ENCODE measurements at regions not wholly inside any gene's neighbourhood (a gene's known extent, or its start where the extent isn't known, plus 50 kb on each side); places are given as distances from the start of the nearest gene placed in this dataset.

GRCh38 chr5:8868283-8868682, 677.6 kb downstream of the SEMA5A start:
- WGBS, 4 donors: 74 to 90% (median 82%) methylated on average over 1 of the region's 1 CpG
- Histone ChIP-seq H3K36me3 (no peaks in the 10 kb centered on the region), H3K27ac (no peak overlapping the region), H3K4me1 (no peaks in the 10 kb centered on the region), H3K27me3 (no peaks in the 10 kb centered on the region), H3K4me3 (no peak overlapping the region), H3K9me3 (no peaks in the 10 kb centered on the region)
- TF ChIP-seq POLR2A (IDR thresholded peaks at IDR 0.05) (no peak), CTCF (IDR thresholded peaks at IDR 0.05) (no peak)
- DNase-seq (no peak), ATAC-seq (no peak)
- intact Hi-C loops (cut with DNase I): no loop called here

GRCh38 chr5:8869932-8870331, 675.9 kb downstream of the SEMA5A start:
- Histone ChIP-seq H3K4me3 (no peak overlapping the region), H3K9me3 (no peaks in the 10 kb centered on the region), H3K27me3 (no peaks in the 10 kb centered on the region), H3K4me1 (no peaks in the 10 kb centered on the region), H3K36me3 (no peaks in the 10 kb centered on the region), H3K27ac (no peak overlapping the region)
- ATAC-seq: no peak
- DNase-seq: no peak
- TF ChIP-seq CTCF (IDR thresholded peaks at IDR 0.05) (no peak), POLR2A (IDR thresholded peaks at IDR 0.05) (no peak)
- WGBS, 4 donors: 65 to 76% (median 69%) methylated on average over 12 of the region's 12 CpGs
- intact Hi-C loops (cut with DNase I): no loop called here

GRCh38 chr5:8870349-8870958, 675.4 kb downstream of the SEMA5A start:
- ATAC-seq: no peak
- Histone ChIP-seq H3K36me3 (no peaks in the 10 kb centered on the region), H3K27ac (no peak overlapping the region), H3K9me3 (no peaks in the 10 kb centered on the region), H3K27me3 (no peaks in the 10 kb centered on the region), H3K4me3 (no peak overlapping the region), H3K4me1 (no peaks in the 10 kb centered on the region)
- 80 to 87% (median 81%) methylated on average over 20 of the region's 20 CpGs for WGBS, 4 donors
- no peak for DNase-seq
- TF ChIP-seq POLR2A (IDR thresholded peaks at IDR 0.05) (no peak), CTCF (IDR thresholded peaks at IDR 0.05) (no peak)
- intact Hi-C loops (cut with DNase I): no loop called here

GRCh38 chr5:8870959-8871355, 674.9 kb downstream of the SEMA5A start:
- TF ChIP-seq POLR2A (IDR thresholded peaks at IDR 0.05) (no peak), CTCF (IDR thresholded peaks at IDR 0.05) (no peak)
- WGBS, 4 donors: 69 to 74% (median 71%) methylated on average over 7 of the region's 7 CpGs
- Histone ChIP-seq H3K4me1 (no peaks in the 10 kb centered on the region), H3K27me3 (no peaks in the 10 kb centered on the region), H3K27ac (no peak overlapping the region), H3K4me3 (no peak overlapping the region), H3K9me3 (no peaks in the 10 kb centered on the region), H3K36me3 (no peaks in the 10 kb centered on the region)
- intact Hi-C loops (cut with DNase I): no loop called here
- no peak for ATAC-seq
- no peak for DNase-seq

Data from heart left ventricle (tissue), 16 donors.